NCI-H226 (cell line): ENCODE measurements at regions not wholly inside any gene's neighbourhood (a gene's known extent, or its start where the extent isn't known, plus 50 kb on each side); places are given as distances from the start of the nearest gene placed in this dataset.
"Not testable (repeated sequence)": the region's sequence is repeated elsewhere in the genome, so short reads cannot be mapped to it uniquely, and the experiment has no call there.

ENCODE experiments used
- DNase-seq: peaks from one replicate; pipeline ENCODE4 v3.0.0-alpha.2; 2015

DNA sequence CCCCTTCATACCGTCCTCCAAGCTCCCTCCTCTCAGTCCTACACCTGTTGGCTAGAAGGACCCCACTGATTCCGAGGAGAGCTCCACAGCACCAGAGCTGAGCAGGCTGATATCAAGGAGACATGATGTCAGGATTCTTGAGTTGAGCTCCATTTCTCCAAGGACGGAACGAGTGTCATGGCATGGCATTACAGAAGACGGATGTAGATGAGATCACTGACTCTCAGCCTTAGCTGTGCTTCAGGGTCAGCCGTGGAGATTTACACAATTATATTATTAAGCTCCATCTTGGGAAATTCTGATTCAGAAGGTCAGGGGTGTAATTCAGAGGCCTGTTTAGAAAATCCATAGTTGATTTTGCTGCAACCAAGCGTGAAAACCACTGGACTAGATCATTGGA lies 428.9 kb upstream of the B3GAT1 start:
- no peak for DNase-seq

DNA sequence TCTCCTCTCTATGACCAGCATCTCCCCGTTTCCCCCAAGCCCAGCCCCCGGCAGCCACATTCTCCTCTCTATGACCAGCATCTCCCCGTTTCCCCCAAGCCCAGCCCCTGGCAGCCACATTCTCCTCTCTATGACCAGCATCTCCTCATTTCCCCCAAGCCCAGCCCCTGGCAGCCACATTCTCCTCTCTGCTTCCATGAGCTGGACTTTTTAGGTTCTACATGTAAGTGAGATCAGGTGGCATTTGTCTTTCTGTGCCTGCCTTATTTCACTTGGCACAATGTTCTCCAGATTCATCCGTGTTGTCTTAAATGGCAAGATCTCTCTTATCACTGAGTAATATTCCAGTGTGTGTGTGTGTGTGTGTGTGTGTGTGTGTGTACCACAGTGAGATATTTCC lies 428.1 kb upstream of the B3GAT1 start:
- DNase-seq, result not testable (repeated sequence)

DNA sequence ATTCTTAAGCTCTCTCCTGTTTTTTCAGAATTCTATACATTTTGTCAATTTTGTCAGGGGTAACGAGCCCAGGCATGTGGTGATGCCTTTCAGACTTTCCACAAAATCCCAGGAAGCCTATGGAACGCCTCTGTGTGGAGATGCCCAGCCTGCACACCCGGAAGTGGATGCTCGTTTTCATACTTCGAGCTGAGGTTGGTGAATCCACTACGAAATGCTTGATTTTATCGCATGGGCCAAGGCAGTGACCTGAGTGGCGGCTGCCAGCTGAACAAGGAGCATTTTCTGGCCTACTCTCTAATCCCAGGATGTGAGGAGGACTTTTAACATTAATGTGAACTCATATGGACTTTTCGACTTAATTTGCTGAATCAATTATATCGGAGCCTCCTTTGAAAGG lies 426.7 kb upstream of the B3GAT1 start:
- DNase-seq, result no peak

DNA sequence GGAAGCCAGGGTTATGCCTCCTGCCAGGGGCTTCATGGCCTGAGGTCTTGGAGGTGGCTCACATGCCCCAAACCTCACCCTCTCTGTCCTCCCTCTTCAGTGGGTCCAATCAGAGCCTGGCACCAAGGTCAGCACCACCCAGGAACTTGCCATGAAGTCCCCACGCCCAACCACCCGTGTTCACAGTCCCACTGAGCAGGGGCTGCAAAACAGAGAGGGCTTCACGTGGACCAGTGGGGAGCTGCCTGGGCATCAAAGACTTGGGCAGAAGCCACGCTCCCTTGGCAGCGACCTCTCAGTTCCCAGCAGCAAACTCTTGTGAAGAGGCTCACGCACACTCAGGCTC lies 425.8 kb upstream of the B3GAT1 start:
- DNase-seq, result no peak

DNA sequence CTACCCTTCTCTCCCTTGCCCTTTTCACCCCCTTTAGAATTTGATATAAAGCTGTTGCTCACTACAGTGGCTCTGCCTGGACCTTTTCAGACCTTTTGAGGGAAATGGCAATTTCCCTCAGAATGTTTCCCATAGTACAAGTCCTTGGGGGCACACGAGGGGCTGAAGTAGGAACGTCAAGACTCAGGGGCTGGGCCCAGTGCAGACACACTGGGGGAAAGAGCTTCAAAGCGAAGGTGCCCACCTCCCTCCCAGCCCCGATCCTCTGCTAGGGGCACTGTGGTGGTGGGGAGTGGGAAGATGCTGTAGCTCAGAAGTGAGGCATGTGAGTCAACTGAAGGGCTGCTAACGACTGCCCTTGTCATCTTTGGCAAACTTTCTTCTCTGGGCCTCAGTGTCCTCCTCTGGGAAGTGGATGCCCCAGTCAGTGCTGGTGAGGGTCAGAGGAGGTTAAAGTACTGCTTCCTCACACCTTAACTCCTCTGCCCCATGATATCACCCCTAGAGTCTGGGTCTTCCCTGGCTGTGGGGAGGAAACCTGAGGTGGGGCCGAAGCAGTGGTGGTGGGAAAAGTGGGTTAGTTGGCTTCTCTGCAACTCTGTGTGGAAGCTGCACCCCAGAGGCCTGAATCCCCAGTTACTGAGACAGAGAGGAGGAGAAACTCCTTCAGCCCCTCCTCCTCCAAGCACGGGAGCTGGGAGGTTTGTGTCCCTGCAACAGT lies 425.3 kb upstream of the B3GAT1 start:
- DNase-seq, result no peak

DNA sequence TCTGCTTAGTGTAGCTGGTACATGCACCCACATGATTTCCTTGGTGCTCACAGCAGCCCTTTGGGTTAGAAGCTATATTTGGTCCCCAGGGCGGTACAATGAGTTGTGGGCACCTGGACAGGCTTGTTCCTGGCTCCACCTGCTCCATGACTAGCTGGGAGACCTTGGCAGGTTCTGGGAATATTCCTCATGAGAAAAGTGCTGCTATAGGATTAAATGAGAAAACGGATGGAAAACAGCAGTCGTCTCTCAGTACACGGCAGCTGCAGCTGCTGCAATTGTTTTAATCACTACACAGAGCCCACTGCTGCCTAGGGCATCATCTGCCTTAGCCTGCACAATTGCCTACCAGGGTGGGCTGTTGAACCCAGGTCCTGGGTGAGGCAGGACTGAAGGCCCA lies 424.5 kb upstream of the B3GAT1 start:
- no peak for DNase-seq

DNA sequence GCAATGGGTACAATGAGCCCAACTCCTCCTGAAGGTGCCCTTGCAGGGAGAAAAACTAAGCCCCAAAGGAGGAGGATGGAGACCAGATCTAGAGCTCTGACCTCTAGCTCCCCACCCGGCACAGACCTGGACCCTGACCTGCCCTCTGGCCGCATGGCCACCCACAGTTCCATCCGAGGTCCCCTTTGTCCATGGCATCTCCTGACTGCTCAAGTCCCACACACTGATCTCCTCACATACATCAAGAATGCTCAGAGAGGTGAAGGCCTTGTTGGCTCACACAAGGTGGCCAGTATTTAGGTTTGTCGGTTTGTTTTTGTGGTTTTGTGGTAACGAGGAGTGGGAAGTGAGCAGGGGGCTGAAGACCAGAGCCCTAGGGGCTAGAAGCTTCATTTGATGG lies 423.5 kb upstream of the B3GAT1 start:
- no peak for DNase-seq

DNA sequence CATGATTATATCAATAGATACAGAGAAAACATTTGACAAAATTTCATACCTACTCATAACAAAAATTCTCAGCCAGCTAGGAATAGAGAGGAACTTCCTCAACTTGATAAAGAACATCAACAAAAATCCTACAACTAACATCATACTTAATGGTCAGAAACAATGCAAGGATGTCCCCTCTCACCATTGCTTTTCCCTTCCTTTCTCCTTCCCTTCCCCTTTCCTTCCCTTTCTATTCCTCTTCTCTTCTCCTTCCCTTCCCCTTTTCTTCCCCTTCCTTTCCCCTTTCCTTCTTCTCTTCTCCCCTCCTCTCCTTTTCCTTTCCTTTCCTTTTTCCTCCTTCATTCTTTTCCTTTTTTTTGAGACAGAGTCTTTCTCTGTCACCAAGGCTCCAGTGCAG lies 418.3 kb upstream of the B3GAT1 start:
- DNase-seq, result no peak

DNA sequence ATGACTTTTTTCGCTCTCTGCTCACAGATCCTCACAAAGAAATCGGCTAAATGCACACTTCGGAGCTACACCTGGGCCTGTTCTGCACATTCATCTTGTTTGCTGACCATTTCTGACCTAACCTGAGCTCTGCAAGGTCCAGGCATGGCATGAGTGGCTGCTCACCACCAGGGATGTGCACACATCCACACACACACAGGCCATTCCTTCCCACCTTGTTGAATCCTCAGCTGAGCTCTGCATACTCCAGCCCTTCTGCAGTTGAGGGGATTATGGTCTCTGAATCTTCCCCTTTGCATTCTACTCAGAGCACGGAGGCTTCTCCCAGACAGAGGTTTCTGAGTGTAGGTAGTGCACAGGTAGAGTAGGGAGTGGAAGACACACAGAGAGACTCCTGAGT lies 411.9 kb upstream of the B3GAT1 start:
- no peak for DNase-seq

DNA sequence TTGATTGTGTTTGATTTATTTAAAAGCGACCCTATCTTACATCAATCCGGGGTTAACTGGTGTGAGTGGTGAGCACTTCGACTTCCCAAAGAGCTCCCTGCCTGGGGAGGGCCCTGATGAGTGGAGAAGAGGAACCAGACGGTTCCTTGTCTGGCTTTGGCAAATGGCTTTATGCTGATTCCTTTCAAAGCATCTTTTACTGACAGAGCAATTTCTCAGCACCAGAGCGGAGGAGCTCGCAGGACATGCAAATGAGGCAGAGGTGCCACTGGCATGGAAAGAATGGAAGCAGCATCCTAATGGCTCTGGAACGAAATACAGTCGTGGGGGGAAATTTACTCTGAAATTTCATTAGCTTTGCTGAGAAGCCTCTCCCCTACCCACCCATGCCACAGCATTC lies 410.9 kb upstream of the B3GAT1 start:
- DNase-seq, result no peak

DNA sequence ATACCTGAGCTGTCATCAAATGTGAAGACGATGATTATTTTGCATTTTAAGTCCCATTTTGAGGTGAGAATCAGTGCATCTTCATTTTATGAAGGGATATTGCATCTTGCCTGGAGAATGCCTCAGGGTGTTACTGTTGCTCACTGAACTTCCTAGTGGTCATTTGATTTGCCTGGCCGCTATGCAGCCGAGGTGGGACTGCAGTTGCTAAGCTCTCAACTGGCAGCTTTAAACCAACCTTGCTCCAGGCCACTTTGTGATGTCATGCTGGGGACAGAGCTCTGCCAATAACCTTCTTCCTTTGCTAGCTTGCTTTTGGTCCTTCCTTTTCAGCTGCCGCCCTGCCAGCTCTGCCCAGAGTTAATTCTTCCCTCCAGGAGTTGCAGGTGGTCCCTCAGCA lies 409.4 kb upstream of the B3GAT1 start:
- DNase-seq, result no peak

DNA sequence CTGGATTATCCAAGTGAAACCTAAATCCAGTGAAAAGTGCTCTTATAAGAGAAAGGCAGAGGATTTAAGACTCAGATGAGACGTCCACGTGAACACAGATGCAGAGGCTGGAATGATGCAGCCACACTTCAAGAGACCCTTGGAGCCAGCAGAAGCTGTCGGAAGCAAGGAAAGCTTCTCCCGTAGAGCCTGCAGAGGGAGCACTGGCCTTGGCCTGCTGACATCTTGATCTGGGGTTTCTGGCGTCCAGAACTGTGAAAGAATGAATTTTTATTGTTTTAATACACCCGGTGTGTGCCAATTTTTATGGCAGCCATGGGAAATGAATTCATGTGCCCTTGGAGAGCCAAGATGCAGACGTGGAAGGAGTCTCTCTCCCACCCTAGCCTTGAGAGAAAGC lies 407.0 kb upstream of the B3GAT1 start:
- DNase-seq, result no peak

DNA sequence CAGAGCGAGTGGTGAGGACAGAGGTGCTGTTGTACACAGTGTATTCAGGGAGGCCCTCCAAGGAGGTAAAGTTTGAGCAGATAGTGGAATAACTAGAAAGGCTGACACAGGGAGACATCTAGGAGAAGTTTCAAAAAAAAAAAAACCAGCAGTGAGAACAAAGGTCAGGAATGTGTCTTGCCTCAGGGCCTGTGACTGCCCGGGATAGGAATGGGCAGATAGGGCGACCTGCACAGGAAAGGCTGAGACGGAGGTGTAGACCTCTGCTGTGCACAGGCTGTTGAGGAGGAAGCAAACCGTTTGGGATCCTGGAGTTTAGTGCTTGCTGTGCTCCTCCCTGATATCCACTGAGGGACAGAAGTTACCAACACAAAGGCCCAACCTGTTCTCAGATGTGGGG lies 406.5 kb upstream of the B3GAT1 start:
- no peak for DNase-seq

DNA sequence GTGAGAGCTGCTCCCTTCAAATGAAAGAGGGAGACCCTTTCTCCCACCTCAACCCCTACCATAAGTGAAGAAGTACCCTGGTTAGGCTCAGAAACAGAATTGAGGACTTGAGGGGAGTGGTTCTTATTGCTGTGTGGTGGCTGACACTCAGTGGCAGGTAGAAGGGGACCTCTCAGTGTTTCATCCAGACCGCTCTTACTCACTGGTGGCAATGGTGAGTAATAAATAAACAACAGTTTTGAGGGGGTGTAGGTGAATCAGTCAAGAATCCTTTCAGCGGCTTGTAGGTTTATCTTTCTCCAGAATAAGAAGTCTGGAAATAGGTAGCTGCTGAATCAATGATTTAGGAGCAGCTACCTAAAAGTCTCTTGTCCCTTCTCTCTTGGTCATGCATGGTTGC lies 403.4 kb upstream of the B3GAT1 start:
- DNase-seq, result no peak

DNA sequence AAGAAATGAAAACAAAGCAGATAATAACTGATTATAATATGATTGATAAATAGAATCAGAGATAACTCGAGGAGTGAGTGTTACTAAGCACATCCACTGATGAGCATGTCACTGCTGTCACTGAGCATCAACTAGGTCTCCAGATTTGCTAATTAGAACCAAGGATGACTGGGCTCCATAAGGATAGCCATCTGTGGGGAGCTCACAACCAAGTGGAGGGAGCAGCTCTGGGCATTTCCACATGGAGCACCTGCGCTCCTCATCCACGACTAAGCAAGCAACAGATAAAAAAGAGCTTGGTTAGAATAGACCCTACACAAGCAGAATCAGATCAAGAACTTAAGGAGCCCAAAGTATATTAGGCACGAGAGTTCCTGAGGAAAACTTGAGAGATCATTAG lies 396.0 kb upstream of the B3GAT1 start:
- DNase-seq, result no peak

DNA sequence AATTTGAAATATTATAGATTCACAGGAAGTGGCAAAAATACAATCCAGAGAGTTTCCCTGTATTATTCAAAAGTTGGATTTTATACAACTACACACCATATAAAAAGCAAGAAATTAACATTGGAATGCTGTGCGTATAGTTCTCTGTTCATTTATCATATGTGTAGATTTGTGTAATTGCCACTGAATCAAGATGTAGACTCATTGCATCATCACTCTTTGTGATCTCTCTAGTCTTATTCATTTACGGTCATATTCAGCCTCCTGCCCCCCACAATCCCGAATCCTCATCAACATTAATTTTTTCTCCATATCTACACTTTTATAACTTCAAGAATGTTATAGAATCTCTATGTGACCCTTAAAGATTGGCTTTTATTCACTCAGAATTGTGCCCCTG lies 390.6 kb upstream of the B3GAT1 start:
- no peak for DNase-seq

DNA sequence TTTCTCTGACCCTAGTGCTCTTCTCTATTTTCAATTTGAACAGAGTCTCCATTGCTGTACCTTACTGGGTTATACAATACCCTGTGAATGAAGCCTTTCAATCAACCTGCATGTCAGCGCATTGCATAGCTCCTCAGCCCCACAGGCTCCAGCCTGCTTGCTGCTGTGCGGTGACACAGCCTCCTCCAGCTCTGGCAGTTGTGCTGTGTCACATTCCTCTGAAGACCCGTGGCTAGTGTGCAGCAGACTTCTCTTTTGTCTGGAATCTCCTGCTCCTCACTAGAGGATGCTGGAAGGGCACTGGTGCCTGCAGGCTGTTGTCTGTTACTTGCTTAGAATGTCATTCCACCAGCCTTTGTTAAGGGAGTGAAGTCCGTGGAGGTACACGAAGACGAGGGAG lies 390.1 kb upstream of the B3GAT1 start:
- no peak for DNase-seq

DNA sequence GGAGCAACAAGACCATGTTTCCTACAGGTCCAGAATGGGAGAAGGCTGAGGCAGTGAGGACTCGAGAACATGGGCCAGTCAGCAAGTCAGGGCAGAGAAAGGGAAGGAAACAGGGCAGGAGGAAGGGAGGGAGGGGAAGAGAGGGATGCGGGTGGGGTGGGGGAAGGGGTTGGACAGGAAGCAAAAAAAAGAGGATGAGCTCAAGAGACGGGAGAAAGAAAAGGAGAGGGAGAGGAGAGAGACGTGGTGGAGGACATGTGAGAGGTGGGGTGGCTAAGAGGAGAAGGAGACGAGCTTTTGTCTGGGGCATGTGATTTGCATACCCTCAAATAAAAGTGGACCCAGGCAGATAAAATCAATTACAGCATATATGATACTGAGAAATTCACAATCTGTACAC lies 389.5 kb upstream of the B3GAT1 start:
- no peak for DNase-seq

DNA sequence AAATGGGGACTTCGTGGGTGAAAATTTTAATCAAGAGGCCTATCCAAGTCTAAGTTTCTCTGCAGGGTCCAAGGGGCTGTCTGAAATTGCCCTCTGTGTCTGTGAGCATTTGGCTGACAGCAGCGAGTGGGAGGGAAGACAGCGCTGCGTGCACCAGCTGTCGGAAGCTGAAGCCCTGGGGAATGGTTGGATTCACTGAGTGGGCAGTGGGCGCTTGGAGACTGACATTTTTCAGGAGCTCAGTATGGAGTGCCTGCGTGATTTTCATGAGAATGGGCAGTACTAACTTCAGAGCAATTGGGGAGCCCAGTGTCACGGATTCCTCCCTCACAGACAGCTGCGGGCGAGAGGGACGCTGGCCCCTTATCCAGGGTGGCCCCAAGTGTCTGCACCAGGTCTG lies 388.8 kb upstream of the B3GAT1 start:
- DNase-seq, result no peak

DNA sequence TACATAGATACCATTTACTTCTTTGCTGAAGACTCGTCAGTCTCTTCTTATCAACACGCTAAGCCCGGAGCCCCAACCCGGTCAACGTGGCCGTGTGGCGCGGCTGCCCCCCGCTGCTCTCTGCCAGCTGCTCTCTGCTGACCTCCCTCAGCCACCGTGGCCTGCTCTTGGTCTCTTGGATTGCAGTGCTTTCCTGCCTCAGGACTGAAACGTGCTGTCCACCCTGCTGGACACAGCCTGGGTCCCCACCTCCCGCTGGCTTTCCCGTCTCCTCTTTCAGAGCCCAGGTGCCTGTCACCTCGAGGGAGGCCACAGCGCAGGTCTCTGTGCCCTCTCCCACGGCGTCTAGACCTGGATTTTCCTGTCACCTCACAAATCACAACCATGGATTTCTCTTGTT lies 388.1 kb upstream of the B3GAT1 start:
- no peak for DNase-seq

DNA sequence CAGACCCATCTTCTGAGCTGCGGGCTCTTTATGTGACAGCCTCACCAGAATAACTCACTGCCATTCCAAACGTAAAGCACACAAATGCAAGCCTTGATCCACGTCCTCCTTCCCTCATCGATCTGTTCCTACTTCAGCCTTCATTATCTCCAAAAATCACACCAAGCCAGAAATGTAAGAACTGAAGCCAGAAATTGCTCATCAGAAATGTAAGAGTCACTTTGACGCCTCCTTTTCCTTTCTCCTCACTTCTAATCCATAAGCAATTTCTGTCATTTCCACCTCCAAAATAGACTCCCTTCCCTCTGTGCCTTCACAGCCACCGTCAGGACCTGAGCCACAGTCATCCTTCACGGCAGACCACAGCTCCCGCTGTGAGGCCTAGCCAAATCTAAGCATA lies 387.3 kb upstream of the B3GAT1 start:
- no peak for DNase-seq

DNA sequence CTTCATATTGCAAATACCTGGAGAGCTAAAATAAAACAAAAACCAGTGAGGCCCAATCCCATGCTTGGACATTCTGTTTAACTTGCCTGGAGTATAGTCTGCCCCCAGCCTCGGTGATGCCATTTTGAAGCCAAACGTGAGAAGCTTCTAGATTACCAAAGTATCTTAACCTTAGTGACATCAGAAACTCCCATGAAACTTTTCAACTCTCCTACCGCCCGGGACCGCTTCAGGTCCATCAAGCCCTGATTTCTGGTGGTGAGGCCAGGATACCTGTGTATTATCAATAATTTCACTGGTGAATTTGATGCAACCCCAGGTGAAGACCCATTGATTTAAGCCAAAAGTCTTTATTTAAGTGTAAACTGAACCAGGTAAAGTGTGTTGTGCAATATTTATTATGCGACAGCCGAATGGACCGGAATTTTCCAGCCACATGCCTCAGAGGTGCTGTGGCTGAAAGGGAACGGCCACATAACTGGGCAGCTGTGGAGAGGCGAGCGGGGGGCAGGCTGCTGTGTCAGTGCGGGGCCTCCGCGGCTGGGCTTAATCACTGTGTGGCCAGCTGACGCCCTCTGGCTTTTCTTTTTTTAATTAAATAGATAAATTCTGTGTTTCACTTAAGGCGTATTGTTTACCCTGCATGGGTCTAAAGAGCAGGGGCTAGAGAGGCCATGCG lies 385.5 kb upstream of the B3GAT1 start:
- no peak for DNase-seq

DNA sequence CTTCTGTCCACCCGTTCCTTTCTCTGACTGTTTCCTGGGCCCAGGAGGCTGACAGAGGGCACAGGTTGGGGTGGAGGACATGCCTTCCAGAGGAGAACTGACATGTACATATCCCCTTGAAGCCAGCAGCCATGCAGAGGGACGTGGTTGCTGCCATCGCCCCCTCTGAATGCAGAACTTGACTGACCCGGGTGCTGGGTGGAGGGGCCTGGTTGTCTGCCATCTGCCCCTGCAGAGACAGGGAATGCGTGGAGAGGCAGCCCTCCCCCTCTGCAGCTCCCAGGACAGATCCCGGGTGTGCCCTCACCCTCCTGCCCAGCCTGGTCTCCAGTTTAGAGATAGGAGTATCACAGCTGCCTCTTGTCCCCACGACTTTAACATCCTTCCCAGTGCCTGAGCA lies 383.0 kb upstream of the B3GAT1 start:
- DNase-seq, result no peak

DNA sequence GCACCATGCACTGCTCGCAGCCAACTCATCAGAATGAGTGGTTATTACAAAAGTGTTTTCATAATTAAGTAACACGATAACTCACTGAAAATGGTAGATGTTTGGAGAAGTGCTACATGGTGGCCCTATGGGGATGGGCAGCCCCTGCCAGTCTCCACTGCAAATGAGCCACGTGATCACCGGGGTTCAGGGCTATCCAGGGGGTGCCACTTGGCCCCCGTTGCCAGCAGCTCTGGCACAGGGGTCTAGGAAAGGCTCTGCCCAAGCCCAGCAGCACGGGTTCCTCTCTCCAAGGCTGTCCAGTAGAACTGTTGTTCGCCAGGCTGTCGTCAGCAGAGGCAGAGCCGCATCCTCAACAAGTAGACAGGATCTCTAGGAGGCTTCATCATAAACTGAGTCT lies 382.1 kb upstream of the B3GAT1 start:
- DNase-seq, result no peak

DNA sequence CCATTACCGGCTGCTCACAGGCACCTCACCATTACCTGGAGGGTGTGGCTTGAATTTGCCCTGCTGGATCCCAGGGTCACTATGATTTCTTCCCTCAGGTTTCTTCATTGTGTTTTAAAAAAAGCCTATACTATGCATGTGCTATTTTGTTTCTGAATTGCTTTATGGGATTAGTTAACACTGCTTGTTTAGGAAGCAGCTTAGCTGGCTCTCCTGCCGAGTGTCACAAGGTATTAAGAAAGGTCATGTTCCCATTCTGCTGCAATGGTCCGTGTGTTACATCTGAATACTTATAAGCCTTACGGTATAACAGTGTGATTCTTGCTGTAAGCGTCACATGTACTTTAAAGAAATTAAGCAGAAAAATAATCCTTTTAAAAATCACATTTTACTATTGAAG lies 380.6 kb upstream of the B3GAT1 start:
- DNase-seq, result no peak
